Activated B cell treated with CpG ODN at 0.5 μM for 24 hours (primary cell): ENCODE measurements at regions not wholly inside any gene's neighbourhood (a gene's known extent, or its start where the extent isn't known, plus 50 kb on each side); places are given as distances from the start of the nearest gene placed in this dataset.

ENCODE experiments used
- ATAC-seq: fragments of 200-7000 bp; cut with Tn5 transposase; one replicate; pipeline ENCODE4 v1.10.0; 2021; ENCODE audit warnings: low read depth, mild to moderate bottlenecking, moderate library complexity
- CTCF ChIA-PET: fragments of 350-600 bp; sonication (Branson Sonifier 250); formaldehyde crosslinking; loops from one replicate; lab custom pipeline; 2021; ENCODE audit warnings: antibody characterized with exemption; lab: Charles Lee
- POLR2A ChIA-PET: fragments of 350-600 bp; sonication (Branson Sonifier 250); formaldehyde crosslinking; loops from one replicate; lab custom pipeline; 2021; ENCODE audit warnings: antibody characterized with exemption; lab: Charles Lee
- DNase-seq: peaks from one replicate; pipeline ENCODE4 v3.0.0; 2022
- H3K27ac Mint-ChIP-seq: one replicate; pipeline ENCODE4 v1.8.0; 2020; ENCODE audit warnings: mixed read lengths
- H3K27me3 Mint-ChIP-seq: one replicate; pipeline ENCODE4 v1.8.0; 2021; ENCODE audit warnings: mixed read lengths
- H3K36me3 Mint-ChIP-seq: one replicate; pipeline ENCODE4 v1.8.0; 2021; ENCODE audit warnings: low read depth, mixed read lengths
- H3K4me1 Mint-ChIP-seq: one replicate; pipeline ENCODE4 v1.8.0; 2021; ENCODE audit warnings: mixed read lengths
- H3K4me3 Mint-ChIP-seq: one replicate; pipeline ENCODE4 v1.8.0; 2020; ENCODE audit warnings: mild to moderate bottlenecking, mixed read lengths
- H3K9me3 Mint-ChIP-seq: one replicate; pipeline ENCODE4 v1.8.0; 2020; ENCODE audit warnings: mixed read lengths
- intact Hi-C: fragments of 100-400 bp; cut with micrococcal nuclease; formaldehyde crosslinking; loops from one replicate; pipeline ENCODE4 v1.15.1; 2024
- TF ChIP-seq, protein P1 (sequence below): fragments of 200-600 bp; IDR thresholded peaks from one replicate; pipeline ENCODE4 v1.8.0; 2022; ENCODE audit warnings: antibody characterized with exemption, mild to moderate bottlenecking

- ChIA-PET POLR2A (no interaction called here), CTCF (no interaction called here)
- TF ChIP-seq, protein P1, sequence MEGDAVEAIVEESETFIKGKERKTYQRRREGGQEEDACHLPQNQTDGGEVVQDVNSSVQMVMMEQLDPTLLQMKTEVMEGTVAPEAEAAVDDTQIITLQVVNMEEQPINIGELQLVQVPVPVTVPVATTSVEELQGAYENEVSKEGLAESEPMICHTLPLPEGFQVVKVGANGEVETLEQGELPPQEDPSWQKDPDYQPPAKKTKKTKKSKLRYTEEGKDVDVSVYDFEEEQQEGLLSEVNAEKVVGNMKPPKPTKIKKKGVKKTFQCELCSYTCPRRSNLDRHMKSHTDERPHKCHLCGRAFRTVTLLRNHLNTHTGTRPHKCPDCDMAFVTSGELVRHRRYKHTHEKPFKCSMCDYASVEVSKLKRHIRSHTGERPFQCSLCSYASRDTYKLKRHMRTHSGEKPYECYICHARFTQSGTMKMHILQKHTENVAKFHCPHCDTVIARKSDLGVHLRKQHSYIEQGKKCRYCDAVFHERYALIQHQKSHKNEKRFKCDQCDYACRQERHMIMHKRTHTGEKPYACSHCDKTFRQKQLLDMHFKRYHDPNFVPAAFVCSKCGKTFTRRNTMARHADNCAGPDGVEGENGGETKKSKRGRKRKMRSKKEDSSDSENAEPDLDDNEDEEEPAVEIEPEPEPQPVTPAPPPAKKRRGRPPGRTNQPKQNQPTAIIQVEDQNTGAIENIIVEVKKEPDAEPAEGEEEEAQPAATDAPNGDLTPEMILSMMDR, result no peak
- no peaks in the 10 kb centered on the region for H3K36me3 Mint-ChIP-seq
- no peaks in the 10 kb centered on the region for H3K27me3 Mint-ChIP-seq
- H3K27ac Mint-ChIP-seq, result no peak overlapping the region
- peaks cover 2% of the 10 kb centered on the region for H3K4me1 Mint-ChIP-seq
- intact Hi-C loops, result no loop called here
- no peaks in the 10 kb centered on the region for H3K9me3 Mint-ChIP-seq
- ATAC-seq (no peak), DNase-seq (no peak)
- no peak overlapping the region for H3K4me3 Mint-ChIP-seq
Measured at GRCh38 chr2:236875906-236876505, 209.7 kb upstream of the COPS8 start.

GRCh38 chr2:236876642-236877041 lies 209.0 kb upstream of the COPS8 start:
- no peak for DNase-seq
- Mint-ChIP-seq H3K4me3 (no peak overlapping the region), H3K36me3 (no peaks in the 10 kb centered on the region), H3K9me3 (no peaks in the 10 kb centered on the region), H3K4me1 (peaks cover under 1% of the 10 kb centered on the region), H3K27ac (no peak overlapping the region), H3K27me3 (no peaks in the 10 kb centered on the region)
- TF ChIP-seq, protein P1, result no peak
- no peak for ATAC-seq
- intact Hi-C loops, result no loop called here
- ChIA-PET POLR2A (no interaction called here), CTCF (no interaction called here)

- H3K27me3 Mint-ChIP-seq, result peaks cover 3% of the 10 kb centered on the region
- ChIA-PET CTCF (no interaction called here), POLR2A (interaction anchor here (0.7 kb wide), 1 partner anchor 309 kb away, joined by 6 read pairs; the partner anchor contains the start of gene ACKR3)
- DNase-seq (no peak), ATAC-seq (no peak)
- no peaks in the 10 kb centered on the region for H3K9me3 Mint-ChIP-seq
- H3K4me1 Mint-ChIP-seq, result no peaks in the 10 kb centered on the region
- intact Hi-C loops, result no loop called here
- H3K36me3 Mint-ChIP-seq, result no peaks in the 10 kb centered on the region
- H3K27ac Mint-ChIP-seq, result no peak overlapping the region
- TF ChIP-seq, protein P1, result no peak
- no peak overlapping the region for H3K4me3 Mint-ChIP-seq
Measured at GRCh38 chr2:236877972-236878371, 207.7 kb upstream of the COPS8 start.

DNA sequence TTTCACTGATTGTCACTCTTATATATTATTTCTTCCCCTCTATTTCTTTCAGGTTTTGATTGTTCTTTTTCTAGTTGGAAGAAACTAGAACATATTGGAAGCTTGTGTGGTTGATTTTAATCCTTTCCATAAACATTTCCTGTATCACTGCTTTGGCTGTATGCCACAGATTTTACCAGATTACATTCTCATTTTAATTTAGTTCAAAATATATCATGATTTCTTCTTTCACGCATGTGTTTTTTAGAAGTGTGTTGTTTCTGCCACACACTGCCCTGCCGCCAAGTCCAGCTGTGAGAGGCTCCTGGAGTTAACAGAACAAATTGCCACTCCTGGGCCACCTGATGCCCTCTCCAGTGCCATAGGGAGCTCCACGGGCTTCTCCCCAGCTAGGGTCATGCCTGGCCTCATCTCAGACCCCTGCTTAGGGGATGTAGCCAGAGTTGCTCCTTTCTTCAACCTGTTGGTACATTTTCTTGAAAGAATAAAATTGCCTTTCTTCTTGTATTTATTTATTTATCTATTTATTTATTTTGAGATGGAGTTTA lies 206.2 kb upstream of the COPS8 start:
- Mint-ChIP-seq H3K27me3 (peaks cover 3% of the 10 kb centered on the region), H3K36me3 (no peaks in the 10 kb centered on the region), H3K27ac (no peak overlapping the region), H3K4me1 (no peaks in the 10 kb centered on the region), H3K4me3 (no peak overlapping the region), H3K9me3 (no peaks in the 10 kb centered on the region)
- ATAC-seq (no peak), DNase-seq (no peak)
- intact Hi-C loops, result no loop called here
- ChIA-PET CTCF (interaction anchor here (0.7 kb wide), 1 partner anchor 36 kb away, joined by 3 read pairs; no protein-coding TSS in a partner anchor), POLR2A (no interaction called here)
- TF ChIP-seq, protein P1, result no peak

- DNase-seq, result no peak
- Mint-ChIP-seq H3K4me1 (no peaks in the 10 kb centered on the region), H3K36me3 (no peaks in the 10 kb centered on the region), H3K9me3 (no peaks in the 10 kb centered on the region), H3K4me3 (no peak overlapping the region), H3K27ac (no peak overlapping the region), H3K27me3 (peaks cover 7% of the 10 kb centered on the region)
- TF ChIP-seq, protein P1, result no peak
- CTCF ChIA-PET, result no interaction called here
- no peak for ATAC-seq
- intact Hi-C loops, result no loop called here
- POLR2A ChIA-PET, result no interaction called here
Measured at GRCh38 chr2:236882074-236882473, 203.6 kb upstream of the COPS8 start.
